HG02588 (cell line): ENCODE measurements at regions not wholly inside any gene's neighbourhood (a gene's known extent, or its start where the extent isn't known, plus 50 kb on each side); places are given as distances from the start of the nearest gene placed in this dataset.
"Not testable (repeated sequence)": the region's sequence is repeated elsewhere in the genome, so short reads cannot be mapped to it uniquely, and the experiment has no call there.

Source experiments
- ATAC-seq: cut with Tn5 transposase; IDR thresholded peaks from one replicate; pipeline ENCODE4 v1.9.1; 2021; ENCODE audit warnings: mild to moderate bottlenecking, moderate library complexity; ENCODE audit not compliant: unreplicated experiment

GRCh38 chrX:46367491-46367890 lies 177.7 kb downstream of the ZNF674 start:
- ATAC-seq = no peak

- no peak for ATAC-seq
These were observed 178.6 kb downstream of the ZNF674 start for GRCh38 chrX:46366381-46367207.

- no peak for ATAC-seq
These were observed 190.7 kb downstream of the ZNF674 start for GRCh38 chrX:46354481-46354880.

GRCh38 chrX:46341767-46342322 lies 203.4 kb downstream of the ZNF674 start:
- ATAC-seq = no peak

- ATAC-seq = no peak
These were observed 204.5 kb downstream of the ZNF674 start for GRCh38 chrX:46340696-46341095.

- ATAC-seq = no peak
These were observed 211.7 kb downstream of the ZNF674 start for GRCh38 chrX:46333550-46333949.

- ATAC-seq = no peak
These were observed 214.2 kb downstream of the ZNF674 start for GRCh38 chrX:46330981-46331380.

GRCh38 chrX:46330513-46330912 lies 214.7 kb downstream of the ZNF674 start:
- ATAC-seq = no peak

GRCh38 chrX:46328133-46328532 lies 217.1 kb downstream of the ZNF674 start:
- no peak for ATAC-seq

GRCh38 chrX:46327566-46328115 lies 217.6 kb downstream of the ZNF674 start:
- no peak for ATAC-seq

- ATAC-seq = no peak
These were observed 219.1 kb downstream of the ZNF674 start for GRCh38 chrX:46326161-46326560.

- no peak for ATAC-seq
These were observed 219.8 kb downstream of the ZNF674 start for GRCh38 chrX:46325312-46325877.

GRCh38 chrX:46324166-46324565 lies 221.1 kb downstream of the ZNF674 start:
- no peak for ATAC-seq

GRCh38 chrX:46322929-46323328 lies 222.3 kb downstream of the ZNF674 start:
- ATAC-seq = not testable (repeated sequence)

- ATAC-seq = no peak
These were observed 223.5 kb downstream of the ZNF674 start for GRCh38 chrX:46321676-46322075.

- no peak for ATAC-seq
These were observed 225.5 kb downstream of the ZNF674 start for GRCh38 chrX:46319750-46320149.

GRCh38 chrX:46318551-46318950 lies 226.7 kb downstream of the ZNF674 start:
- ATAC-seq = no peak

GRCh38 chrX:46317163-46317562 lies 228.1 kb downstream of the ZNF674 start:
- ATAC-seq = no peak

GRCh38 chrX:46311581-46312120 lies 233.6 kb downstream of the ZNF674 start:
- ATAC-seq = no peak

GRCh38 chrX:46310815-46311497 lies 234.3 kb downstream of the ZNF674 start:
- ATAC-seq = no peak

GRCh38 chrX:46308110-46308509 lies 237.1 kb downstream of the ZNF674 start:
- no peak for ATAC-seq
